K562 (cell line): ENCODE measurements at regions not wholly inside any gene's neighbourhood (a gene's known extent, or its start where the extent isn't known, plus 50 kb on each side); places are given as distances from the start of the nearest gene placed in this dataset.

Source experiments
- ATAC-seq: fragments of 200-7000 bp; cut with Tn5 transposase; 3 replicates; pipeline ENCODE4 v1.9.1; 2020; ENCODE audit warnings: moderate library complexity
- BruUV-seq: library from RNA; stranded (reverse); fragments of 400-500 nt; replicated peaks from 2 replicates; lab custom pipeline; 2021; lab: Mats Ljungman, UMichigan
- CTCF ChIA-PET: fragments of 300-600 bp; formaldehyde crosslinking; extraction: SDS; loops from one replicate; lab custom pipeline; 2021; ENCODE audit warnings: low intra/inter-chr PET ratio; lab: Yijun Ruan, JAX
- POLR2A ChIA-PET: fragments of 300-600, 350-650 bp; sonication (Branson Sonifier 250); formaldehyde crosslinking; extraction: SDS; loops from one replicate; lab custom pipeline; 2021; ENCODE audit warnings: antibody characterized with exemption, inconsistent platforms; lab: Yijun Ruan, JAX
- DNase-seq, 4 experiments: peaks; one replicate each; pipeline versions ENCODE4 v3.0.0 to v3.0.0-alpha.2; 2011 to 2018; ENCODE audit warnings: low spot score in 3 of 4, mixed read lengths in 3 of 4; ENCODE audit errors: extremely low read depth in 1 of 4
- FAIRE-seq: peaks from 2 replicates; lab custom pipeline; 2011; peaks lifted over from hg19 to GRCh38; lab: Jason Lieb, UNC
- H2AFZ ChIP-seq: 2 replicates; pipeline ENCODE4 v1.6.0; 2011; ENCODE audit warnings: low read depth, low read length, control low read depth, inconsistent platforms
- H3K27ac ChIP-seq: fragments of 200-600 bp; 3 replicates; pipeline ENCODE4 v1.8.0; 2011; ENCODE audit warnings: low read depth, mild to moderate bottlenecking, control low read depth, inconsistent platforms, low read length, moderate library complexity, mixed read lengths; ENCODE audit errors: extremely low read depth
- H3K27me3 ChIP-seq, 2 experiments: fragments of 300-600 bp in 1 of 2; 2 replicates in 1 of 2; 3 replicates in 1 of 2; pipeline versions ENCODE4 v1.6.0 to v1.8.0; 2011; ENCODE audit warnings: inconsistent platforms in 2 of 2, low read length in 2 of 2, mild to moderate bottlenecking in 1 of 2, mixed read lengths in 1 of 2, moderate library complexity in 1 of 2; ENCODE audit not compliant: control insufficient read depth in 2 of 2, insufficient read depth in 2 of 2
- H3K36me3 ChIP-seq: fragments of 300-600 bp; 3 replicates; pipeline ENCODE4 v1.8.0; 2011; ENCODE audit warnings: mild to moderate bottlenecking, low read length, inconsistent platforms; ENCODE audit not compliant: control insufficient read depth, insufficient read depth
- H3K4me1 ChIP-seq, 2 experiments: fragments of 200-600 bp in 1 of 2; replicated peaks in 1 of 2; 2 replicates in 1 of 2; 3 replicates in 1 of 2; pipeline versions ENCODE4 v1.5.1 to v1.8.0; 2011; ENCODE audit warnings: inconsistent platforms in 2 of 2, low read length in 2 of 2, mild to moderate bottlenecking in 1 of 2, mixed read lengths in 1 of 2, moderate library complexity in 1 of 2; ENCODE audit not compliant: control insufficient read depth in 2 of 2, insufficient read depth in 2 of 2
- H3K4me2 ChIP-seq: 2 replicates; pipeline ENCODE4 v1.6.1; 2011; ENCODE audit warnings: low read length, control low read depth, inconsistent platforms, mixed read lengths; ENCODE audit not compliant: insufficient read depth
- H3K4me3 ChIP-seq: fragments of 200-600 bp; sonication (generic), shearing (Covaris generic); 2 replicates; pipeline ENCODE4 v1.5.1; 2016; ENCODE audit warnings: control low read depth, inconsistent platforms
- H3K79me2 ChIP-seq: fragments of 200-600 bp; 3 replicates; pipeline ENCODE4 v1.8.0; 2011; ENCODE audit warnings: low read length, inconsistent platforms; ENCODE audit not compliant: control insufficient read depth, insufficient read depth
- H3K9ac ChIP-seq, 2 experiments: 2 replicates each; pipeline versions ENCODE4 v1.6.0 to v1.6.1; 2011; ENCODE audit warnings: low read depth in 2 of 2, low read length in 2 of 2, control low read depth in 1 of 2, inconsistent platforms in 1 of 2, mild to moderate bottlenecking in 1 of 2, mixed read lengths in 1 of 2; ENCODE audit not compliant: insufficient read depth in 1 of 2
- H3K9me1 ChIP-seq: one replicate; pipeline ENCODE4 v1.6.0; 2011; ENCODE audit warnings: inconsistent platforms, mild to moderate bottlenecking, low read length, moderate library complexity; ENCODE audit not compliant: control insufficient read depth, insufficient read depth
- H3K9me3 ChIP-seq: replicated peaks from 2 replicates; pipeline ENCODE4 v1.5.1; 2011; ENCODE audit warnings: low read depth, low read length, inconsistent platforms; ENCODE audit not compliant: control insufficient read depth, insufficient read depth
- H4K20me1 ChIP-seq: replicated peaks from 2 replicates; pipeline ENCODE4 v1.6.1; 2011; ENCODE audit warnings: low read length, inconsistent platforms, mixed read lengths; ENCODE audit not compliant: control insufficient read depth, insufficient read depth
- CC2D1A ChIP-seq: fragments of 450-650 bp; IDR thresholded peaks from 2 replicates; pipeline ENCODE4 v1.6.1; 2017; ENCODE audit warnings: mild to moderate bottlenecking
- CHD4 ChIP-seq: fragments of 200-600 bp; sonication (generic); IDR thresholded peaks from 3 replicates; pipeline ENCODE4 v1.6.1; 2012; ENCODE audit warnings: low read depth, mild to moderate bottlenecking, mixed read lengths, low read length, inconsistent platforms; ENCODE audit not compliant: insufficient read depth, insufficient replicate concordance, poor library complexity, severe bottlenecking
- CXXC5 ChIP-seq: fragments of 250-450 bp; sonication (Bioruptor Pico); IDR thresholded peaks from 2 replicates; pipeline ENCODE4 v1.8.0; 2022; ENCODE audit warnings: inconsistent platforms, mild to moderate bottlenecking, moderate library complexity
- ERF ChIP-seq: fragments of 450-650 bp; formaldehyde crosslinking; IDR thresholded peaks from 2 replicates; pipeline ENCODE4 v1.4.0; 2020; ENCODE audit warnings: mild to moderate bottlenecking, mixed read lengths
- GABPB1 ChIP-seq: sonication (generic); formaldehyde crosslinking; IDR thresholded peaks from 2 replicates; pipeline ENCODE4 v1.8.0; 2022; ENCODE audit warnings: mild to moderate bottlenecking, missing genetic modification reagents
- HNRNPL ChIP-seq: fragments of 200-400 bp; formaldehyde crosslinking; IDR thresholded peaks from 2 replicates; pipeline ENCODE4 v1.6.1; 2017; ENCODE audit warnings: low read depth, mild to moderate bottlenecking, low read length
- JUNB ChIP-seq: fragments of 450-650 bp; formaldehyde crosslinking; conservative IDR thresholded peaks from 2 replicates; pipeline ENCODE4 v1.4.0; 2020; ENCODE audit warnings: mild to moderate bottlenecking
- KDM2B ChIP-seq: fragments of 250-450 bp; sonication (Bioruptor Pico); IDR thresholded peaks from 2 replicates; pipeline ENCODE4 v1.8.0; 2021; ENCODE audit warnings: mild to moderate bottlenecking, moderate library complexity
- KHSRP ChIP-seq: fragments of 450-650 bp; IDR thresholded peaks from 2 replicates; pipeline ENCODE4 v1.6.1; 2017
- NEUROD1 ChIP-seq: fragments of 150-350 bp; IDR thresholded peaks from 2 replicates; pipeline ENCODE4 v1.6.1; 2014; ENCODE audit warnings: borderline replicate concordance, low read length, low read depth; ENCODE audit not compliant: partially characterized antibody
- POLR2G ChIP-seq: fragments of 200-400 bp; formaldehyde crosslinking; IDR thresholded peaks from 2 replicates; pipeline ENCODE4 v1.6.1; 2017; ENCODE audit warnings: low read depth, mild to moderate bottlenecking, antibody characterized with exemption, low read length, moderate library complexity
- PYGO2 ChIP-seq: fragments of 450-650 bp; IDR thresholded peaks from 2 replicates; pipeline ENCODE4 v1.6.1; 2016; ENCODE audit warnings: mild to moderate bottlenecking, missing genetic modification characterization, moderate library complexity, missing compliant biosample characterization
- SIRT6 ChIP-seq: IDR thresholded peaks from one replicate; pipeline ENCODE4 v1.6.1; 2012; ENCODE audit warnings: low read depth, mild to moderate bottlenecking, control low read depth, inconsistent platforms, low read length, moderate library complexity
- SP2 ChIP-seq: IDR thresholded peaks from 2 replicates; pipeline ENCODE4 v1.6.1; 2011; ENCODE audit warnings: mild to moderate bottlenecking, low read depth, low read length, moderate library complexity; ENCODE audit not compliant: poor library complexity, severe bottlenecking; ENCODE audit errors: extremely low read depth
- XRCC4 ChIP-seq: IDR thresholded peaks from one replicate; pipeline ENCODE4 v1.6.1; 2011; ENCODE audit not compliant: insufficient read depth, insufficient read length; ENCODE audit errors: extremely low read depth
- ZBTB17 ChIP-seq: fragments of 450-650 bp; formaldehyde crosslinking; IDR thresholded peaks from 2 replicates; pipeline ENCODE4 v1.4.0; 2020; ENCODE audit warnings: mild to moderate bottlenecking
- ZNF184 ChIP-seq: sonication (generic); formaldehyde crosslinking; IDR thresholded peaks from 2 replicates; pipeline ENCODE4 v1.5.0; 2020; ENCODE audit warnings: missing genetic modification reagents
- ZNF551 ChIP-seq: fragments of 250-450 bp; sonication (Bioruptor Pico); IDR thresholded peaks from 2 replicates; pipeline ENCODE4 v1.5.0; 2021; ENCODE audit warnings: mild to moderate bottlenecking, moderate library complexity
- whole genome bisulfite sequencing: fragments of 100-300 bp; shearing (Covaris generic); methylation state at CpG from one replicate; pipeline ENCODE4 v1.1.6; 2016; ENCODE audit warnings: low coverage, mixed read lengths; ENCODE audit not compliant: insufficient coverage; ENCODE audit errors: missing lambda C conversion rate; 5-methylcytosine and 5-hydroxymethylcytosine counted together
- in situ Hi-C: fragments of 300-500 bp; cut with MboI; formaldehyde crosslinking; loops from 4 replicates; pipeline ENCODE4 v1.15.0; 2018; ENCODE audit warnings: inconsistent platforms, mixed read lengths
- intact Hi-C: fragments of 100-400 bp; cut with micrococcal nuclease; formaldehyde crosslinking; loops from 2 replicates; pipeline ENCODE4 v1.14.2; 2022
- TF ChIP-seq, protein P1 (sequence below): fragments of 450-650 bp; IDR thresholded peaks from 2 replicates; pipeline ENCODE4 v1.6.1; 2016; ENCODE audit warnings: antibody characterized with exemption
- TF ChIP-seq, protein P2 (sequence below): fragments of 250-450 bp; sonication (Bioruptor Pico); IDR thresholded peaks from 2 replicates; pipeline ENCODE4 v1.8.0; 2021; ENCODE audit warnings: moderate library complexity, mild to moderate bottlenecking, inconsistent platforms
- TF ChIP-seq, protein P3 (sequence below), 3 experiments: fragments of 200-800 bp in 1 of 3; sonication (Bioruptor generic) in 1 of 3; sonication (generic) in 1 of 3; formaldehyde crosslinking in 1 of 3; IDR thresholded peaks; 2 replicates each; pipeline versions ENCODE4 v1.6.1 to v1.8.0; 2016 to 2022; ENCODE audit warnings: mild to moderate bottlenecking in 2 of 3, missing compliant biosample characterization in 2 of 3, missing genetic modification characterization in 2 of 3, missing genetic modification reagents in 1 of 3

DNA sequence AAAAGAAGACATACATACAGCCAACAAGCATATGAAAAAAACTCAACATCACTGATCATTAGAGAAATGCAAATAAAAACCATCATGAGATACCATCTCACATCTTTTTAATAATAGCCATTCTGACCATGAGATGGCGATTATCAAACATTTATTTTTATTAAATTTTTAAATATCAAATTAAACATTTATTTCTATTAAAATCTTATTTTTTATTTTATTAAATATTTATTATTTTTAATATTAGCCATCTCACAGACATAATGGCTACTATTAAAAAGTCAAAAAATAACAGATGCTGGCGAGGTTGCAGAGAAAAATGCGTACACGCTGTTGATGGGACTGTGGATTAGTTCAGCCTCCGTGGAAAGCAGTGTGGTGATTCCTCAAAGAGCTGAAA lies 264.8 kb upstream of the TENM4 start (continued):
- TF ChIP-seq, protein P1, sequence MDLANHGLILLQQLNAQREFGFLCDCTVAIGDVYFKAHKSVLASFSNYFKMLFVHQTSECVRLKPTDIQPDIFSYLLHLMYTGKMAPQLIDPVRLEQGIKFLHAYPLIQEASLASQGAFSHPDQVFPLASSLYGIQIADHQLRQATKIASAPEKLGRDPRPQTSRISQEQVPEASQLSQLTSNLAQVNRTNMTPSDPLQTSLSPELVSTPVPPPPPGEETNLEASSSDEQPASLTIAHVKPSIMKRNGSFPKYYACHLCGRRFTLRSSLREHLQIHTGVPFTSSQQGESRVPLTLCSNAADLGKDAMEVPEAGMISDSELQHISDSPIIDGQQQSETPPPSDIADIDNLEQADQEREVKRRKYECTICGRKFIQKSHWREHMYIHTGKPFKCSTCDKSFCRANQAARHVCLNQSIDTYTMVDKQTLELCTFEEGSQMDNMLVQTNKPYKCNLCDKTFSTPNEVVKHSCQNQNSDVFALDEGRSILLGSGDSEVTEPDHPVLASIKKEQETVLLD, result no peak
- no peak for TF ChIP-seq ZNF184 (CRISPR knock-in tag)
- no peak for TF ChIP-seq CXXC5 (CRISPR knock-in tag)
- no peak for TF ChIP-seq GABPB1
- TF ChIP-seq ERF, result no peak
- TF ChIP-seq NEUROD1, result no peak

DNA sequence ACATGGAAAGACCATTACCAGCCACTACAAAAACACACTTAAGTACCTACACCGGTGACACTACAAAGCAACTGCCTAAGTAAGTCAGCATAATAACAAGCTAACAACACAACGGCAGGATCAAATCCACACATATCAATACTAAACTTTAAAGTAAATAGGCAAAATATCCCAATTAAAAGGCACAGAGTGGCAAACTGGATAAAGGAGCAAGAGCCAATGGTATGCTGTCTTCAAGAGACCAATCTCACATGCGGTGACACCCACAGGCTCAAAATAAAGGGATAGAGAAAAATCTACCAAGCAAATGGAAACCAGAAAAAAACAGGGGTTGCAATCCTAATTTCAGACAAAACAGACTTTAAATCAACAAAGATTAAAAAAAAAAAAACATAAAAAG lies 261.5 kb upstream of the TENM4 start:
- no peak overlapping the region for H3K4me2 ChIP-seq
- H3K9me3 ChIP-seq, result peaks cover 1% of the 10 kb centered on the region
- BruUV-seq, result no TSS peak
- CTCF ChIA-PET, result no interaction called here
- no peaks in the 10 kb centered on the region for H3K36me3 ChIP-seq
- no peaks in the 10 kb centered on the region for H3K27me3 ChIP-seq
- DNase-seq (no peak), FAIRE-seq (no peak), ATAC-seq (no peak)
- H3K27ac ChIP-seq, result no peak overlapping the region
- POLR2A ChIA-PET, result no interaction called here
- intact Hi-C loops, result no loop called here
- H3K4me1 ChIP-seq, result no peaks in the 10 kb centered on the region
- H3K79me2 ChIP-seq, result no peaks in the 10 kb centered on the region
- in situ Hi-C loops, result no loop called here
- H3K9me1 ChIP-seq, result no peaks in the 10 kb centered on the region
- H4K20me1 ChIP-seq, result no peaks in the 10 kb centered on the region
- no peak overlapping the region for H2AFZ ChIP-seq
- 2% methylated on average over 3 of the region's 3 CpGs for WGBS
- no peak overlapping the region for H3K9ac ChIP-seq
- H3K4me3 ChIP-seq, result no peak overlapping the region
- TF ChIP-seq SP2 (no peak), ZBTB17 (CRISPR knock-in tag) (no peak), HNRNPL (no peak), POLR2G (no peak), XRCC4 (no peak), KDM2B (no peak), SIRT6 (no peak), PYGO2 (tag) (no peak), KHSRP (no peak), CHD4 (no peak), JUNB (CRISPR knock-in tag) (no peak), CC2D1A (no peak), ZNF551 (CRISPR knock-in tag) (no peak)
- TF ChIP-seq, protein P2, sequence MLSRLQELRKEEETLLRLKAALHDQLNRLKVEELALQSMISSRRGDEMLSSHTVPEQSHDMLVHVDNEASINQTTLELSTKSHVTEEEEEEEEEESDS (CRISPR knock-in tag), result no peak
- TF ChIP-seq, protein P3, sequence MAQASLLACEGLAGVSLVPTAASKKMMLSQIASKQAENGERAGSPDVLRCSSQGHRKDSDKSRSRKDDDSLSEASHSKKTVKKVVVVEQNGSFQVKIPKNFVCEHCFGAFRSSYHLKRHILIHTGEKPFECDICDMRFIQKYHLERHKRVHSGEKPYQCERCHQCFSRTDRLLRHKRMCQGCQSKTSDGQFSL (CRISPR knock-in tag; IDR thresholded peaks at IDR 0.05), result no peak
- TF ChIP-seq, protein P3 (tag; IDR thresholded peaks at IDR 0.05), result no peak
